IPS-15b (cell line): ENCODE measurements at regions not wholly inside any gene's neighbourhood (a gene's known extent, or its start where the extent isn't known, plus 50 kb on each side); places are given as distances from the start of the nearest gene placed in this dataset.

Source experiments
- H3K27me3 ChIP-seq: one replicate; pipeline ENCODE4 v1.6.1; 2013; ENCODE audit warnings: low read length; ENCODE audit not compliant: control insufficient read depth, insufficient read depth
- H3K36me3 ChIP-seq: one replicate; pipeline ENCODE4 v1.6.1; 2013; ENCODE audit warnings: low read length; ENCODE audit not compliant: control insufficient read depth, insufficient read depth
- H3K4me1 ChIP-seq: one replicate; pipeline ENCODE4 v1.6.1; 2013; ENCODE audit warnings: mild to moderate bottlenecking, low read length; ENCODE audit not compliant: control insufficient read depth, insufficient read depth
- H3K4me3 ChIP-seq: one replicate; pipeline ENCODE4 v1.5.1; 2013; ENCODE audit warnings: low read depth, low read length
- H3K9ac ChIP-seq: one replicate; pipeline ENCODE4 v1.6.1; 2013; ENCODE audit warnings: low read depth, mild to moderate bottlenecking, low read length
- H3K9me3 ChIP-seq: one replicate; pipeline ENCODE4 v1.6.1; 2013; ENCODE audit warnings: mild to moderate bottlenecking, low read length; ENCODE audit not compliant: control insufficient read depth, insufficient read depth

DNA sequence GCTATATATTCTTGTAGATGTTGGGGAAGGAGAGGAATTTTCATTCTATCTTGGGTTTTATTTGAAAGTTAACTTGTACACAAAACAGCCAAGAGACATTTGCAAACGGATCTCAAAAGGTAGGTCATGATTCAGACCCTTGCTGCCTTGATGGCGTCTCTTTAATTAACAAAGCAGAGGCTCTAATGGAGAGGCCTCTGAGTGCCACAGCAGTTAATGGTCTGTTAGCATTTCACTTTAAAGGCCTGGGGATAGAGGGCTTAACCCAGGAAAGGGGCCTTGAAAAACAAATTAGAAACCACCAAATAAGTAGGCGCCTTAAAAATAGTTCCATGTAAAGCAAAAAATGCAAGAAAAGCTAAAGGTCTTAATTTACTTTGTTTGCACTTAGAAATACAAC is 836.9 kb upstream of the CELF4 start:
- H3K9me3 ChIP-seq: no peaks in the 10 kb centered on the region
- H3K4me1 ChIP-seq: peaks cover 10% of the 10 kb centered on the region
- no peak overlapping the region for H3K9ac ChIP-seq
- no peak overlapping the region for H3K4me3 ChIP-seq
- H3K27me3 ChIP-seq: no peaks in the 10 kb centered on the region
- no peaks in the 10 kb centered on the region for H3K36me3 ChIP-seq

DNA sequence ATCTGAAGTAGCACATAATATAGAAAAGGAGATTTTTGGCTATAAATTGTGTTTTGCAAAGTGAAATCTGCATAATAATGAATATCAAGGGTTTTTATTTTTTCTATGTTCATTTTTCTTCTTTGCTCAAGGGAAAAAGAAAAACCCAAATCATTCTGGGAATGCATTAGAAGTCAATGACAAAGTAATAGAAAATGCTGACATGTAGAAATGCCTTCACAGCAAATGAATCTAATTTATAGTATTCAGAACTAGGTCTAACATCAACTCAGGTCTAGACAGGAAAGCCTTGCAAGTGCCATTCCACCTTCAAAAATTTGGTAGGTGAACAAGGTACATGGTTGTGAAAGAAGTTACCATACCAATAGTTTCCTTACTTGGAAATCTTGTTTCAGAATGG is 831.5 kb upstream of the CELF4 start:
- H3K9me3 ChIP-seq: no peaks in the 10 kb centered on the region
- H3K9ac ChIP-seq: no peak overlapping the region
- H3K4me1 ChIP-seq: peaks cover 3% of the 10 kb centered on the region
- H3K36me3 ChIP-seq: no peaks in the 10 kb centered on the region
- no peaks in the 10 kb centered on the region for H3K27me3 ChIP-seq
- no peak overlapping the region for H3K4me3 ChIP-seq

GRCh38 chr18:38386146-38386545 is 820.5 kb upstream of the CELF4 start:
- H3K4me1 ChIP-seq: no peaks in the 10 kb centered on the region
- no peaks in the 10 kb centered on the region for H3K9me3 ChIP-seq
- H3K27me3 ChIP-seq: no peaks in the 10 kb centered on the region
- no peak overlapping the region for H3K9ac ChIP-seq
- H3K4me3 ChIP-seq: no peak overlapping the region
- H3K36me3 ChIP-seq: no peaks in the 10 kb centered on the region

GRCh38 chr18:38369772-38370690 is 804.4 kb upstream of the CELF4 start:
- no peaks in the 10 kb centered on the region for H3K9me3 ChIP-seq
- no peak overlapping the region for H3K9ac ChIP-seq
- H3K4me3 ChIP-seq: no peak overlapping the region
- H3K4me1 ChIP-seq: no peaks in the 10 kb centered on the region
- no peaks in the 10 kb centered on the region for H3K27me3 ChIP-seq
- no peaks in the 10 kb centered on the region for H3K36me3 ChIP-seq

GRCh38 chr18:38368886-38369285 is 803.3 kb upstream of the CELF4 start:
- Histone ChIP-seq H3K9ac (no peak overlapping the region), H3K4me3 (no peak overlapping the region), H3K27me3 (no peaks in the 10 kb centered on the region), H3K9me3 (no peaks in the 10 kb centered on the region), H3K36me3 (no peaks in the 10 kb centered on the region), H3K4me1 (no peaks in the 10 kb centered on the region)

DNA sequence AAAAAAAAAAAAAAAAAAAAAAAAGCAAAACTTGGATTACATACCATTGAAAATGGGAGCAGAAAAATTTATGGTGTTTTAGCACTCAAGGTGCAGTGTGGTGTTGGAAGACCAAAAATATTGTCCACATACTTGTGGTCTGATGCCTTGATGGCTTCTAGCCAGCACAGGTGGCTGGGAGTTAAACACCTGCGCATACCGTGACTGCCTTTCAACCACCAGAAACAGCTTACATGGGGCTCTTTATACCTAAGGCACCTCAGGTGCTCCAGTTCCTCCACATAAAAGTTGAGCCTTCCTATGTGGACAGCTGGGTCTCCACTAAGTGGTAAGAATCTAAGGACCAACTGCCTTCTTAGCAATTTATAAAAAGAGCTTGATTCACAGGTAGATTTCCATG is 802.6 kb upstream of the CELF4 start:
- Histone ChIP-seq H3K4me1 (no peaks in the 10 kb centered on the region), H3K4me3 (no peak overlapping the region), H3K9me3 (no peaks in the 10 kb centered on the region), H3K27me3 (no peaks in the 10 kb centered on the region), H3K9ac (no peak overlapping the region), H3K36me3 (no peaks in the 10 kb centered on the region)

GRCh38 chr18:38367473-38367872 is 801.9 kb upstream of the CELF4 start:
- Histone ChIP-seq H3K4me1 (no peaks in the 10 kb centered on the region), H3K27me3 (no peaks in the 10 kb centered on the region)

GRCh38 chr18:38362286-38362792 is 796.7 kb upstream of the CELF4 start:
- Histone ChIP-seq H3K27me3 (no peaks in the 10 kb centered on the region), H3K9me3 (no peaks in the 10 kb centered on the region), H3K4me1 (no peaks in the 10 kb centered on the region), H3K36me3 (no peaks in the 10 kb centered on the region), H3K4me3 (no peak overlapping the region), H3K9ac (no peak overlapping the region)

More at GRCh38 chr18:38367473-38367872, 801.9 kb upstream of the CELF4 start:
- H3K36me3 ChIP-seq: no peaks in the 10 kb centered on the region
- H3K4me3 ChIP-seq: no peak overlapping the region
- H3K9me3 ChIP-seq: no peaks in the 10 kb centered on the region
- H3K9ac ChIP-seq: no peak overlapping the region

DNA sequence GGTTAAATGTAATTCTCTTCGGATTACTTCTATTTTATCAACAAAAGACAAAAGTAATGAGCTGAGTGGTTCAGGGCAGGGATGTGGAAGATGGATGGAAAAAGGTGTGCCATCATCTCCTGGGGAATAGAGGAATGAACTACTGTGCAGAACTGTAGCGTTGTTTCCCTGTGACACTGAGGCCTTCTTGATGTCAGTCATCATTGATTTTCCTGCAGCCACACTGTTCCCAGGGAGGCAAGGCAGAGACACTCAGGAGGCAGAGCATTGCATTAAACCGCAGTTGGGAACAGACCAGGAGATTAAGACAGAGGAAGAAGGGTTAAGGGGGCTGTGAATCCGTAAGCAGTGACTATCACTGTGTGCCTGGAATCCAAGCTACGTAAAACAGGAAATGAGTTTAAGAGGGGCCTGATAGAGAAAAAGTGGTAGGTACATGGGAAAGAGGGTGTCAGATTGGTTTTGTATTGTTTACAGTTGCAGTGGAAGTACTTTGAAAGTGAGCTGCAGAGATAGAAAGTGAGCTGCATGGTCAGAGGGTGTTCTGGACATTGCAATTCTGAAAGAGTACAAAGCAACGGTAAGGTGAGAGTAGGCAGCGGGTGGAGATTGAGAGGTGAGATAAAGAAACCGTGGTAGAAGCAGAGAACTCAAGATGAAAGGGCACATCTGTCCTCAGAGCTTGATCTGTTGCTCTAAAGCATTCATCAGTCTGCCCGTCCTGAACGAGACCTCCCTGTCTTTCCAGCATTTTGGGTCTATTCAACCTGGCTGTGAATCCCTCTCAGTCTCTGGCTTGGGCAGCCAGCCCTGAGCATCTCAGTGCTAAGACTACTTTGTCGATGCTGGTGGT is 793.4 kb upstream of the CELF4 start:
- Histone ChIP-seq H3K36me3 (no peaks in the 10 kb centered on the region), H3K9me3 (no peaks in the 10 kb centered on the region), H3K9ac (no peak overlapping the region), H3K4me3 (no peak overlapping the region), H3K4me1 (no peaks in the 10 kb centered on the region), H3K27me3 (no peaks in the 10 kb centered on the region)

- Histone ChIP-seq H3K9ac (no peak overlapping the region), H3K27me3 (no peaks in the 10 kb centered on the region), H3K36me3 (no peaks in the 10 kb centered on the region), H3K4me1 (no peaks in the 10 kb centered on the region), H3K9me3 (no peaks in the 10 kb centered on the region), H3K4me3 (no peak overlapping the region)
Observed at GRCh38 chr18:38353149-38353548, 787.6 kb upstream of the CELF4 start.

DNA sequence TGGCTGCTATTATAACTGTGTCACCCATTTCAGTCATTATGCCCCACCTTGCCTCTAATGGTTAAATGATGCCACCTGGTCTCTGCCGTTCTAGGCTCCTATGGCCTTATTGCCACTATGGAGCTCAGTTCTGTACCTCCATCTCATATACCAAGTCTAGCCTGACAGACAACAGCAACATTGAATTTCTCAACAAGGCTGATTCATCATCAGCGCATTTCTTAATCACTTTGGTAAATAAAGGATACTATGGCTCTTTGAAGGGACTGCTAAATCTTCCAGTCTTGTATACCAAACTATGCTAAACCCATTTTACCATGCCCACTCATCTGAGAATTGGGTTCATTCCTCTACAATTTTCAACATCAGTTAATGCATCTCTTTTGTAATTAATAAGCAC is 784.5 kb upstream of the CELF4 start:
- H3K36me3 ChIP-seq: no peaks in the 10 kb centered on the region
- no peaks in the 10 kb centered on the region for H3K4me1 ChIP-seq
- no peaks in the 10 kb centered on the region for H3K27me3 ChIP-seq
- H3K9me3 ChIP-seq: no peaks in the 10 kb centered on the region
- no peak overlapping the region for H3K9ac ChIP-seq
- H3K4me3 ChIP-seq: no peak overlapping the region
